SK-N-SH (cell line): ENCODE measurements at regions not wholly inside any gene's neighbourhood (a gene's known extent, or its start where the extent isn't known, plus 50 kb on each side); places are given as distances from the start of the nearest gene placed in this dataset.
A peak's percentile ranks its signal among the peaks of the same experiment; 100 is the strongest.

ENCODE experiments used
- CTCF ChIA-PET: fragments of 300-600, 350-600 bp; formaldehyde crosslinking; extraction: SDS; loops from one replicate; lab custom pipeline; 2021; lab: Yijun Ruan, JAX
- POLR2A ChIA-PET: fragments of 350-600 bp; sonication (Branson Sonifier 250); formaldehyde crosslinking; extraction: SDS; loops from one replicate; lab custom pipeline; 2020; ENCODE audit warnings: antibody characterized with exemption, inconsistent platforms; lab: Yijun Ruan, JAX
- DNase-seq: peaks from one replicate; pipeline ENCODE4 v3.0.0; 2012
- H2AFZ ChIP-seq: fragments of 200-600 bp; sonication (generic); 2 replicates; pipeline ENCODE4 v1.8.1; 2016; ENCODE audit warnings: antibody characterized with exemption, mild to moderate bottlenecking, low read depth
- H3F3A ChIP-seq: fragments of 200-600 bp; sonication (generic); replicated peaks from 2 replicates; pipeline ENCODE3; 2016; ENCODE audit warnings: antibody characterized with exemption, mild to moderate bottlenecking; ENCODE audit not compliant: insufficient read depth
- H3K27ac ChIP-seq, 2 experiments: fragments of 200-500 bp in 1 of 2; fragments of 200-600 bp in 1 of 2; sonication (Bioruptor generic) in 1 of 2; sonication (generic), shearing (Covaris generic) in 1 of 2; 2 replicates each; pipeline versions ENCODE4 v1.5.1 to v1.6.1; 2014 to 2016; ENCODE audit warnings: low read depth in 2 of 2, inconsistent platforms in 1 of 2, low read length in 1 of 2, mild to moderate bottlenecking in 1 of 2, mixed read lengths in 1 of 2
- H3K27me3 ChIP-seq: fragments of 200-600 bp; sonication (generic), shearing (Covaris generic); 2 replicates; pipeline ENCODE4 v1.6.1; 2016; ENCODE audit warnings: mixed run types; ENCODE audit not compliant: insufficient read depth
- H3K36me3 ChIP-seq, 2 experiments: fragments of 200-500 bp in 1 of 2; fragments of 200-600 bp in 1 of 2; sonication (Bioruptor generic) in 1 of 2; sonication (generic) in 1 of 2; replicated peaks in 1 of 2; 2 replicates each; pipeline versions ENCODE3 to v1.5.1; 2014 to 2016; ENCODE audit warnings: low read length in 1 of 2, mild to moderate bottlenecking in 1 of 2; ENCODE audit not compliant: insufficient read depth in 2 of 2, control insufficient read depth in 1 of 2
- H3K4me1 ChIP-seq, 2 experiments: fragments of 200-500 bp in 1 of 2; fragments of 200-600 bp in 1 of 2; sonication (Bioruptor generic) in 1 of 2; sonication (generic), shearing (Covaris generic) in 1 of 2; 2 replicates each; pipeline versions ENCODE4 v1.5.1 to v1.6.1; 2014 to 2016; ENCODE audit warnings: low read depth in 1 of 2, low read length in 1 of 2, mixed run types in 1 of 2; ENCODE audit not compliant: insufficient read depth in 2 of 2, control insufficient read depth in 1 of 2
- H3K4me2 ChIP-seq: fragments of 200-600 bp; sonication (generic), shearing (Covaris generic); 2 replicates; pipeline ENCODE4 v1.6.1; 2017; ENCODE audit warnings: mixed run types
- H3K4me3 ChIP-seq, 2 experiments: fragments of 200-500 bp in 1 of 2; fragments of 200-600 bp in 1 of 2; sonication (Bioruptor generic) in 1 of 2; sonication (generic), shearing (Covaris generic) in 1 of 2; 2 replicates each; pipeline versions ENCODE4 v1.5.1 to v1.8.1; 2014 to 2016; ENCODE audit warnings: low read depth in 2 of 2, inconsistent platforms in 1 of 2, low read length in 1 of 2, mild to moderate bottlenecking in 1 of 2, mixed read lengths in 1 of 2, moderate library complexity in 1 of 2
- H3K79me2 ChIP-seq: fragments of 200-600 bp; sonication (generic); 2 replicates; pipeline ENCODE4 v1.8.1; 2017; ENCODE audit warnings: mild to moderate bottlenecking; ENCODE audit not compliant: insufficient read depth
- H3K9ac ChIP-seq: fragments of 200-600 bp; sonication (generic); 2 replicates; pipeline ENCODE4 v1.6.1; 2017; ENCODE audit warnings: mixed run types
- H3K9me2 ChIP-seq: fragments of 200-600 bp; sonication (generic); 2 replicates; pipeline ENCODE4 v1.6.1; 2017; ENCODE audit warnings: mixed run types
- H3K9me3 ChIP-seq: fragments of 200-600 bp; sonication (generic); 2 replicates; pipeline ENCODE4 v1.6.1; 2017; ENCODE audit warnings: mixed run types, mild to moderate bottlenecking, moderate library complexity
- H4K20me1 ChIP-seq: fragments of 200-600 bp; sonication (generic); 2 replicates; pipeline ENCODE4 v1.6.1; 2017; ENCODE audit warnings: mild to moderate bottlenecking, mixed run types; ENCODE audit not compliant: insufficient read depth
- ELF1 ChIP-seq: IDR thresholded peaks from 2 replicates; pipeline ENCODE4 v1.4.0; 2012
- EP300 ChIP-seq, 2 experiments: IDR thresholded peaks; 2 replicates each; pipeline versions ENCODE4 v1.4.0 to v1.6.1; 2012; ENCODE audit warnings: borderline replicate concordance in 1 of 2, low read depth in 1 of 2, low read length in 1 of 2
- FOXJ3 ChIP-seq: sonication (generic); formaldehyde crosslinking; IDR thresholded peaks from 2 replicates; pipeline ENCODE4 v1.5.1; 2020; ENCODE audit warnings: mild to moderate bottlenecking, missing genetic modification reagents
- GABPA ChIP-seq: IDR thresholded peaks from 2 replicates; pipeline ENCODE4 v1.4.0; 2012; ENCODE audit warnings: low read depth, mild to moderate bottlenecking
- IRF3 ChIP-seq: fragments of 150-350 bp; IDR thresholded peaks from 2 replicates; pipeline ENCODE4 v1.6.1; 2016; ENCODE audit warnings: mild to moderate bottlenecking, low read depth, low read length
- JUND ChIP-seq: IDR thresholded peaks from 2 replicates; pipeline ENCODE4 v1.4.0; 2012
- MAX ChIP-seq: IDR thresholded peaks from 2 replicates; pipeline ENCODE4 v1.4.0; 2012; ENCODE audit warnings: low read depth
- MEF2A ChIP-seq: IDR thresholded peaks from 2 replicates; pipeline ENCODE4 v1.4.0; 2012; ENCODE audit warnings: low read depth, borderline replicate concordance
- MXI1 ChIP-seq: IDR thresholded peaks from 2 replicates; pipeline ENCODE4 v1.6.1; 2012; ENCODE audit warnings: mild to moderate bottlenecking, low read depth, low read length, improper control_type of control experiment
- NFIC ChIP-seq: IDR thresholded peaks from 2 replicates; pipeline ENCODE4 v1.4.0; 2012; ENCODE audit warnings: borderline replicate concordance
- NRF1 ChIP-seq: IDR thresholded peaks from 2 replicates; pipeline ENCODE4 v1.6.1; 2012; ENCODE audit warnings: low read depth, mild to moderate bottlenecking, low read length
- PBX3 ChIP-seq: IDR thresholded peaks from 2 replicates; pipeline ENCODE4; 2012
- RAD21 ChIP-seq: IDR thresholded peaks from 2 replicates; pipeline ENCODE4 v1.6.1; 2012; ENCODE audit warnings: mild to moderate bottlenecking, low read length
- RXRA ChIP-seq: IDR thresholded peaks from 2 replicates; pipeline ENCODE4 v1.4.0; 2012; ENCODE audit warnings: low read depth, mild to moderate bottlenecking, borderline replicate concordance
- SIN3A ChIP-seq: IDR thresholded peaks from 2 replicates; pipeline ENCODE4 v1.6.1; 2012; ENCODE audit warnings: low read depth, mild to moderate bottlenecking, low read length, moderate library complexity, borderline replicate concordance
- SMC3 ChIP-seq: IDR thresholded peaks from 2 replicates; pipeline ENCODE4 v1.6.1; 2012; ENCODE audit warnings: low read depth, low read length, improper control_type of control experiment
- USF1 ChIP-seq: IDR thresholded peaks from 2 replicates; pipeline ENCODE4 v1.4.0; 2012; ENCODE audit warnings: low read depth, borderline replicate concordance
- ZBTB33 ChIP-seq: IDR thresholded peaks from 2 replicates; pipeline ENCODE4 v1.4.0; 2012; ENCODE audit warnings: low read depth, borderline replicate concordance
- WGBS: methylation state at CpG from one replicate; pipeline ENCODE4 v1.1.6; 2017; ENCODE audit warnings: low lambda C conversion rate; 5-methylcytosine and 5-hydroxymethylcytosine counted together

- no peak overlapping the region for H3K9ac ChIP-seq
- no peak for DNase-seq
- peak overlapping the region; percentile 16 to 34; a peak in 1 of 4 replicates for H3K27ac ChIP-seq
- no peaks in the 10 kb centered on the region for H3K9me2 ChIP-seq
- H3K4me3 ChIP-seq, result no peak overlapping the region
- no peaks in the 10 kb centered on the region for H4K20me1 ChIP-seq
- no peak for TF ChIP-seq SMC3
- TF ChIP-seq MEF2A, result no peak
- TF ChIP-seq USF1, result no peak
- TF ChIP-seq MXI1, result no peak
- no peak for TF ChIP-seq GABPA
- TF ChIP-seq RXRA, result no peak
- no peak for TF ChIP-seq RAD21
- no peak for TF ChIP-seq NRF1
- TF ChIP-seq PBX3, result no peak
- TF ChIP-seq FOXJ3 (CRISPR knock-in tag), result no peak
- no peak for TF ChIP-seq MAX
- TF ChIP-seq ELF1, result no peak
- TF ChIP-seq NFIC, result no peak
- TF ChIP-seq EP300 (IDR thresholded peaks at IDR 0.05; ENCODE audit: borderline replicate concordance in 1 of 2, low read depth in 1 of 2, low read length in 1 of 2), result no peak
- TF ChIP-seq JUND, result no peak
- TF ChIP-seq IRF3, result no peak
- TF ChIP-seq SIN3A, result no peak
- TF ChIP-seq ZBTB33, result no peak
- 84% methylated on average over 7 of the region's 7 CpGs for WGBS
- no peaks in the 10 kb centered on the region for H3K9me3 ChIP-seq
- no peaks in the 10 kb centered on the region for H3K79me2 ChIP-seq
- H3K4me1 ChIP-seq, result peaks cover 15 to 17% of the 10 kb centered on the region in 2 experiments; a peak in 2 of 4 replicates
- no peaks in the 10 kb centered on the region for H3K27me3 ChIP-seq
- CTCF ChIA-PET, result no interaction called here
- peak overlapping the region; percentile 89 for H2AFZ ChIP-seq
- no peaks in the 10 kb centered on the region for H3F3A ChIP-seq
- no peaks in the 10 kb centered on the region for H3K36me3 ChIP-seq
- POLR2A ChIA-PET, result no interaction called here
- H3K4me2 ChIP-seq, result 0 out of 2 replicates have a peak overlapping the region, but pooled peaks have one; percentile 42
These were observed 57.4 kb upstream of the UBE2L5 start for GRCh38 chr13:30364876-30365275.
